WTC11 (cell line): ENCODE measurements at regions not wholly inside any gene's neighbourhood (a gene's known extent, or its start where the extent isn't known, plus 50 kb on each side); places are given as distances from the start of the nearest gene placed in this dataset.

Experiments
- ATAC-seq: fragments of 200-7000 bp; cut with Tn5 transposase; 2 replicates; pipeline ENCODE4 v1.10.0; 2021; ENCODE audit warnings: mild to moderate bottlenecking, moderate library complexity
- CTCF ChIA-PET: fragments of 300-600 bp; sonication (Branson Sonifier 250); formaldehyde crosslinking; loops from one replicate; lab custom pipeline; 2021; ENCODE audit warnings: antibody characterized with exemption; lab: Charles Lee
- POLR2A ChIA-PET: fragments of 350-600 bp; sonication (Branson Sonifier 250); formaldehyde crosslinking; loops from one replicate; lab custom pipeline; 2021; ENCODE audit warnings: antibody characterized with exemption; lab: Charles Lee
- DNase-seq: peaks from one replicate; pipeline ENCODE4 v3.0.0; 2021; ENCODE audit warnings: low spot score
- H3K27ac Mint-ChIP-seq: 2 replicates; pipeline ENCODE4 v1.8.0; 2021; ENCODE audit warnings: mixed read lengths
- H3K27me3 Mint-ChIP-seq: 2 replicates; pipeline ENCODE4 v1.8.0; 2021; ENCODE audit warnings: low read depth, mild to moderate bottlenecking, moderate library complexity, mixed read lengths
- H3K36me3 Mint-ChIP-seq: 2 replicates; pipeline ENCODE4 v1.8.0; 2021; ENCODE audit warnings: mixed read lengths
- H3K4me1 Mint-ChIP-seq: 2 replicates; pipeline ENCODE4 v1.8.0; 2022; ENCODE audit warnings: mixed read lengths
- H3K4me3 Mint-ChIP-seq: 2 replicates; pipeline ENCODE4 v1.8.0; 2021; ENCODE audit warnings: mild to moderate bottlenecking, moderate library complexity, mixed read lengths
- H3K9me3 Mint-ChIP-seq: 2 replicates; pipeline ENCODE4 v1.8.0; 2021; ENCODE audit warnings: mixed read lengths
- ATF3 ChIP-seq: sonication (generic); formaldehyde crosslinking; conservative IDR thresholded peaks from 2 replicates; pipeline ENCODE4 v1.8.1; 2022; ENCODE audit warnings: mild to moderate bottlenecking, missing genetic modification reagents
- CDX4 ChIP-seq: fragments of 250-450 bp; sonication (Bioruptor Pico); IDR thresholded peaks from 2 replicates; pipeline ENCODE4 v1.9.0; 2021; ENCODE audit warnings: moderate library complexity, mild to moderate bottlenecking, inconsistent platforms, borderline replicate concordance
- E2F5 ChIP-seq: sonication (generic); formaldehyde crosslinking; IDR thresholded peaks from 2 replicates; pipeline ENCODE4 v1.8.1; 2022; ENCODE audit warnings: mild to moderate bottlenecking, moderate library complexity, missing genetic modification reagents
- ELF4 ChIP-seq: sonication (generic); formaldehyde crosslinking; IDR thresholded peaks from 2 replicates; pipeline ENCODE4 v1.8.1; 2022; ENCODE audit warnings: low read depth, mild to moderate bottlenecking, moderate library complexity, missing genetic modification reagents
- ERG ChIP-seq: fragments of 250-450 bp; sonication (Bioruptor Pico); IDR thresholded peaks from 2 replicates; pipeline ENCODE4 v1.8.0; 2021; ENCODE audit warnings: mild to moderate bottlenecking
- ESRRA ChIP-seq: sonication (generic); formaldehyde crosslinking; IDR thresholded peaks from 2 replicates; pipeline ENCODE4 v1.8.1; 2022; ENCODE audit warnings: mild to moderate bottlenecking, missing genetic modification reagents, borderline replicate concordance
- ETV6 ChIP-seq: sonication (generic); formaldehyde crosslinking; IDR thresholded peaks from 2 replicates; pipeline ENCODE4 v1.8.1; 2022; ENCODE audit warnings: mild to moderate bottlenecking, missing genetic modification reagents
- FOXK1 ChIP-seq: sonication (generic); formaldehyde crosslinking; IDR thresholded peaks from 2 replicates; pipeline ENCODE4 v1.8.0; 2022; ENCODE audit warnings: mild to moderate bottlenecking, moderate library complexity, missing genetic modification reagents
- FOXP1 ChIP-seq: sonication (generic); formaldehyde crosslinking; IDR thresholded peaks from 2 replicates; pipeline ENCODE4 v1.8.0; 2022; ENCODE audit warnings: missing genetic modification reagents, mild to moderate bottlenecking, moderate library complexity, borderline replicate concordance
- GABPB1 ChIP-seq: sonication (generic); formaldehyde crosslinking; IDR thresholded peaks from 2 replicates; pipeline ENCODE4 v1.8.1; 2023; ENCODE audit warnings: mild to moderate bottlenecking, missing genetic modification reagents
- HMGA2 ChIP-seq: fragments of 250-450 bp; sonication (Bioruptor Pico); IDR thresholded peaks from 2 replicates; pipeline ENCODE4 v1.4.0; 2021; ENCODE audit warnings: mild to moderate bottlenecking, moderate library complexity
- IRF2 ChIP-seq: sonication (generic); formaldehyde crosslinking; IDR thresholded peaks from 2 replicates; pipeline ENCODE4 v1.8.0; 2022; ENCODE audit warnings: low read depth, missing genetic modification reagents, borderline replicate concordance
- JAZF1 ChIP-seq: fragments of 250-450 bp; sonication (Bioruptor Pico); IDR thresholded peaks from 2 replicates; pipeline ENCODE4 v1.9.0; 2021; ENCODE audit warnings: moderate library complexity, mild to moderate bottlenecking, inconsistent platforms
- NFATC4 ChIP-seq: fragments of 250-450 bp; sonication (Bioruptor Pico); IDR thresholded peaks from 2 replicates; pipeline ENCODE4 v1.9.0; 2021; ENCODE audit warnings: mild to moderate bottlenecking
- NFYB ChIP-seq: sonication (generic); formaldehyde crosslinking; conservative IDR thresholded peaks from 2 replicates; pipeline ENCODE4 v1.8.0; 2022; ENCODE audit warnings: low read depth, missing genetic modification reagents
- NR3C1 ChIP-seq: sonication (generic); formaldehyde crosslinking; conservative IDR thresholded peaks from 2 replicates; pipeline ENCODE4 v1.8.1; 2023; ENCODE audit warnings: low read depth, mild to moderate bottlenecking, missing genetic modification reagents
- OVOL2 ChIP-seq: fragments of 250-450 bp; sonication (Bioruptor Pico); IDR thresholded peaks from 2 replicates; pipeline ENCODE4 v1.9.0; 2021; ENCODE audit warnings: mild to moderate bottlenecking, borderline replicate concordance
- RORB ChIP-seq: fragments of 250-450 bp; sonication (Bioruptor Pico); IDR thresholded peaks from 2 replicates; pipeline ENCODE4 v1.9.0; 2021; ENCODE audit warnings: mild to moderate bottlenecking
- SMAD4 ChIP-seq: sonication (generic); formaldehyde crosslinking; IDR thresholded peaks from 2 replicates; pipeline ENCODE4 v1.8.0; 2022; ENCODE audit warnings: mild to moderate bottlenecking, missing genetic modification reagents
- SOX15 ChIP-seq: fragments of 250-450 bp; sonication (Bioruptor Pico); IDR thresholded peaks from 2 replicates; pipeline ENCODE4 v1.9.0; 2021; ENCODE audit warnings: mild to moderate bottlenecking
- SP1 ChIP-seq: sonication (generic); formaldehyde crosslinking; conservative IDR thresholded peaks from 2 replicates; pipeline ENCODE4 v1.8.1; 2022; ENCODE audit warnings: missing genetic modification reagents
- TEAD4 ChIP-seq: sonication (generic); formaldehyde crosslinking; IDR thresholded peaks from 2 replicates; pipeline ENCODE4 v1.8.0; 2022; ENCODE audit warnings: mild to moderate bottlenecking, missing genetic modification reagents
- USF1 ChIP-seq: sonication (generic); formaldehyde crosslinking; IDR thresholded peaks from 2 replicates; pipeline ENCODE4 v1.8.0; 2022; ENCODE audit warnings: mild to moderate bottlenecking, missing genetic modification reagents
- ZBTB21 ChIP-seq: sonication (generic); formaldehyde crosslinking; IDR thresholded peaks from 2 replicates; pipeline ENCODE4 v1.8.1; 2023; ENCODE audit warnings: mild to moderate bottlenecking, missing genetic modification reagents, borderline replicate concordance
- ZBTB43 ChIP-seq: sonication (generic); formaldehyde crosslinking; IDR thresholded peaks from 2 replicates; pipeline ENCODE4 v1.8.1; 2023; ENCODE audit warnings: mild to moderate bottlenecking, missing genetic modification reagents
- ZNF317 ChIP-seq: sonication (generic); formaldehyde crosslinking; IDR thresholded peaks from 2 replicates; pipeline ENCODE4 v1.8.1; 2023; ENCODE audit warnings: low read depth, mild to moderate bottlenecking, moderate library complexity, missing genetic modification reagents, borderline replicate concordance
- ZNF416 ChIP-seq: fragments of 250-450 bp; sonication (Bioruptor Pico); IDR thresholded peaks from 2 replicates; pipeline ENCODE4 v1.9.0; 2021; ENCODE audit warnings: mild to moderate bottlenecking, inconsistent platforms
- ZNF423 ChIP-seq: fragments of 250-450 bp; sonication (Bioruptor Pico); IDR thresholded peaks from 2 replicates; pipeline ENCODE4 v2.1.2; 2022; ENCODE audit warnings: mild to moderate bottlenecking, moderate library complexity

DNA sequence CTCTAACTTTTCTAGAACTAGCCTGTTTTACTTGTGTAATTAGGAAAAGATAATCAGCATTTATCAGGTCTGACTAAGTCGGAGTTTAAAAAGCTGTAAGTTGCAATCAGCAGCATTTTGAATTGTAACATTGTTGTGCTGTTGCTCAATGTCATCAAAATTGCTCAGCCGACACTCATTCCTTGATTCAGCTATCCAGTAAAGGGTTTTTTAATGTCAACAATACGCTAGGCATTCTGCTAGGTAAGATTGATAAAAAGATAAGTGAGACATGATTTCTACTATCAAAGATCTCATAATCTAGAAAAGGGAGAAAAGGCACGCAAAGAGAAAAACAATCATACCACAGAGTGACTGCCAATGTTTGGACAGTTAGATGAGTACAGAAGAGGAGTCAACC lies 327.1 kb upstream of the CDH2 start:
- ATAC-seq (no peak), DNase-seq (no peak)
- Mint-ChIP-seq H3K27ac (no peak overlapping the region), H3K4me1 (peaks cover 8% of the 10 kb centered on the region), H3K9me3 (no peaks in the 10 kb centered on the region), H3K4me3 (no peak overlapping the region), H3K36me3 (no peaks in the 10 kb centered on the region), H3K27me3 (no peaks in the 10 kb centered on the region)
- TF ChIP-seq NFATC4 (CRISPR knock-in tag), result no peak
- no peak for TF ChIP-seq ZBTB21
- TF ChIP-seq HMGA2 (CRISPR knock-in tag), result no peak
- TF ChIP-seq OVOL2, result no peak
- no peak for TF ChIP-seq ESRRA (CRISPR knock-in tag)
- no peak for TF ChIP-seq E2F5 (CRISPR knock-in tag)
- no peak for TF ChIP-seq NFYB (CRISPR knock-in tag)
- TF ChIP-seq IRF2 (CRISPR knock-in tag), result no peak
- no peak for TF ChIP-seq TEAD4
- no peak for TF ChIP-seq ELF4 (CRISPR knock-in tag)
- no peak for TF ChIP-seq ERG (CRISPR knock-in tag)
- TF ChIP-seq SOX15 (CRISPR knock-in tag), result no peak
- no peak for TF ChIP-seq ZNF423 (CRISPR knock-in tag)
- no peak for TF ChIP-seq USF1 (CRISPR knock-in tag)
- ChIA-PET CTCF (no interaction called here), POLR2A (no interaction called here)

- H3K27ac Mint-ChIP-seq, result no peak overlapping the region
- no peak overlapping the region for H3K4me3 Mint-ChIP-seq
- POLR2A ChIA-PET, result no interaction called here
- no peak for DNase-seq
- peaks cover 9% of the 10 kb centered on the region for H3K9me3 Mint-ChIP-seq
- no peaks in the 10 kb centered on the region; the same call in 1 of the 2 replicates for H3K27me3 Mint-ChIP-seq
- H3K4me1 Mint-ChIP-seq, result peaks cover 4% of the 10 kb centered on the region
- 0 out of 2 replicates have a peak, but pooled peaks cover 4% of the 10 kb centered on the region for H3K36me3 Mint-ChIP-seq
- TF ChIP-seq ZBTB43 (CRISPR knock-in tag), result no peak
- CTCF ChIA-PET, result no interaction called here
- no peak for ATAC-seq
Measured at GRCh38 chr18:28494151-28494550, 317.2 kb upstream of the CDH2 start.

- POLR2A ChIA-PET, result no interaction called here
- H3K9me3 Mint-ChIP-seq, result no peaks in the 10 kb centered on the region
- CTCF ChIA-PET, result no interaction called here
- H3K4me3 Mint-ChIP-seq, result no peak overlapping the region
- no peak for TF ChIP-seq ERG (CRISPR knock-in tag)
- TF ChIP-seq NR3C1, result no peak
- TF ChIP-seq GABPB1 (CRISPR knock-in tag), result no peak
- no peak for TF ChIP-seq FOXP1 (CRISPR knock-in tag)
- no peak for TF ChIP-seq FOXK1 (CRISPR knock-in tag)
- TF ChIP-seq JAZF1 (CRISPR knock-in tag), result no peak
- no peak for TF ChIP-seq ZBTB43 (CRISPR knock-in tag)
- TF ChIP-seq ATF3, result no peak
- no peak for TF ChIP-seq SP1 (CRISPR knock-in tag)
- TF ChIP-seq RORB (CRISPR knock-in tag), result no peak
- no peak for TF ChIP-seq CDX4 (CRISPR knock-in tag)
- no peak for TF ChIP-seq NFYB (CRISPR knock-in tag)
- no peak for TF ChIP-seq ZNF317 (CRISPR knock-in tag)
- TF ChIP-seq SMAD4 (CRISPR knock-in tag), result no peak
- no peak for TF ChIP-seq ZNF416
- TF ChIP-seq ETV6, result no peak
- ATAC-seq (no peak), DNase-seq (no peak)
- 0 out of 2 replicates have a peak, but pooled peaks cover 3% of the 10 kb centered on the region for H3K36me3 Mint-ChIP-seq
- no peaks in the 10 kb centered on the region; the same call in 1 of the 2 replicates for H3K27me3 Mint-ChIP-seq
- no peaks in the 10 kb centered on the region for H3K4me1 Mint-ChIP-seq
- H3K27ac Mint-ChIP-seq, result no peak overlapping the region
Measured at GRCh38 chr18:28485918-28486317, 309.0 kb upstream of the CDH2 start.
